ENCODE measurements at regions not wholly inside any gene's neighbourhood (a gene's known extent, or its start where the extent isn't known, plus 50 kb on each side); places are given as distances from the start of the nearest gene placed in this dataset.
"Not testable (repeated sequence)": the region's sequence is repeated elsewhere in the genome, so short reads cannot be mapped to it uniquely, and the experiment has no call there.

DNA sequence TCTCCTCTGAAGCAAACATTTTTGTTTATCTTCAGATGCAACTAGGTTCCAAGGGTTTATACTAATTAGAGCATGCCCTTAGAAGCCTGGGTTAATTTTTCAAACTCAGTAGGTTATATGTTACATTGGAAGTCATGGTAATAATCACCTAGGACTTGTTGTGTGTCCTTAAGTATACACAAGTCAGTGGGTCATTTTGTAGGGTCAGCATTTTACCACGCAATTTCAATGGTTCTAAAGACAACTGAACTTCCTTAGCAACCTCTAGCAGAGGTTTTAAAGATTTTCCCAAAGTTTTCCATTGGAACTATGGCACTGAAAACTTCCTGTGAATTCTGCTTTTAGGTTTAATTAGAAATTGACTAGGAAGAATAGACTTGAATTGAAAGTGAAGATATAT lies 99.6 kb upstream of the NANOGP8 start:
- Mint-ChIP-seq H3K9me3 (no peaks in the 10 kb centered on the region), H3K27me3 (no peaks in the 10 kb centered on the region), H3K36me3 (ENCODE audit: low read depth) (no peaks in the 10 kb centered on the region), H3K4me3 (no peak overlapping the region), H3K4me1 (ENCODE audit: low read depth) (peaks cover 2% of the 10 kb centered on the region), H3K27ac (no peak overlapping the region)
- DNase-seq (no peak), ATAC-seq (no peak)
- TF ChIP-seq, protein P1, sequence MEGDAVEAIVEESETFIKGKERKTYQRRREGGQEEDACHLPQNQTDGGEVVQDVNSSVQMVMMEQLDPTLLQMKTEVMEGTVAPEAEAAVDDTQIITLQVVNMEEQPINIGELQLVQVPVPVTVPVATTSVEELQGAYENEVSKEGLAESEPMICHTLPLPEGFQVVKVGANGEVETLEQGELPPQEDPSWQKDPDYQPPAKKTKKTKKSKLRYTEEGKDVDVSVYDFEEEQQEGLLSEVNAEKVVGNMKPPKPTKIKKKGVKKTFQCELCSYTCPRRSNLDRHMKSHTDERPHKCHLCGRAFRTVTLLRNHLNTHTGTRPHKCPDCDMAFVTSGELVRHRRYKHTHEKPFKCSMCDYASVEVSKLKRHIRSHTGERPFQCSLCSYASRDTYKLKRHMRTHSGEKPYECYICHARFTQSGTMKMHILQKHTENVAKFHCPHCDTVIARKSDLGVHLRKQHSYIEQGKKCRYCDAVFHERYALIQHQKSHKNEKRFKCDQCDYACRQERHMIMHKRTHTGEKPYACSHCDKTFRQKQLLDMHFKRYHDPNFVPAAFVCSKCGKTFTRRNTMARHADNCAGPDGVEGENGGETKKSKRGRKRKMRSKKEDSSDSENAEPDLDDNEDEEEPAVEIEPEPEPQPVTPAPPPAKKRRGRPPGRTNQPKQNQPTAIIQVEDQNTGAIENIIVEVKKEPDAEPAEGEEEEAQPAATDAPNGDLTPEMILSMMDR (IDR thresholded peaks at IDR 0.05) = no peak
- ChIA-PET POLR2A (no interaction called here), CTCF (interaction anchor here (0.7 kb wide), 1 partner anchor 437 kb away, joined by 3 read pairs; no protein-coding TSS in a partner anchor)
- intact Hi-C loops (cut with micrococcal nuclease) = no loop called here

DNA sequence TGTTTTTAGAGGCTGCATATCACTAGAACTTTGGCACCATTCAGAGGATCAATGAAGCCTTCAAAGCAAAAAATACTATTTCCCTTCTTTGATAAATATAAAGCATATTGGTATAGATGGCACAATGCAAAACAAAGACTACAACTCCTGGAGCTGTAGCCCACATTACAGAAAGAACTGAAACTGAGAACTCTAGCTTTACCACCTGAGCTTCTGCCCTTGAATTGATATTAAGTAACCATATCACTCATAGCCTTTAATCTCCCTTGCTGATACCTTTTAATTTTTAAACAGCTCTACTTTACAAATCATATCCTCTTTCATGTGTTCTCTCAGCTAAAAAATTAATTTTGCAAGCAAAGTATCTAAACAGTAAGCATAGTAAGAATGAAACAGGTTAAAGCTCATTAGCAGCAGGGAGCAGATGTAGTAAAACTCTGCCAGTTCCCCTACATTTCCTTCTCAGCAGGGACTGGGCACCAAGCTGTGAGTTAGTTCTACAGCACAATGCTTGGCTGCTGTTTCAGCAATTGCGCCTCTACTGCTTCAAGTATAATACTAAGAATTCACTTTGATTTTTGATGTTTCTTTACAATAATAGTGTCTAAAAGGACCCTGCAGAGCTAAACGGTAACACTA lies 97.9 kb upstream of the NANOGP8 start:
- CTCF ChIA-PET = interaction anchor here (0.8 kb wide), 1 partner anchor 19 kb away, joined by 3 read pairs; no protein-coding TSS in a partner anchor

DNA sequence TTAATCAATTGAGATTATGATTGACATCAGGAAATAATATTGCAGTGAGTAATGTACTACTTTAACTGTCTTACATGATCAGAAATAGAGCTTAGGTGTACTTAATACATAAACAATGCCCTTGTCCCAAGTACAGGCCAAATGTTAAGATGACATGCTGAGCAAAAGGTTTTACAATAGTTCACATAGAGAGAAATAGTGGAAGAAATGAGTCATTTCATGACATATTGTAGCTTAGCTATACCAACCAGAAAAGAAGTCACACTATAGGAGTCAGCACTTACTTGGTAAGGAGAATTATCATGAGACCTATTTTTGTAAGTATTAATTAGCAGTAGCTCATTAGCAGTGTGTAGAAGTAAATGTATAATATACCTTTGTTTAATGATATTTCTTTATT lies 96.4 kb upstream of the NANOGP8 start:
- ChIA-PET CTCF (no interaction called here), POLR2A (interaction anchor here (1.4 kb wide), 1 partner anchor 9 kb away, joined by 3 read pairs; no protein-coding TSS in a partner anchor)
- Mint-ChIP-seq H3K36me3 (ENCODE audit: low read depth) (no peaks in the 10 kb centered on the region), H3K27me3 (no peaks in the 10 kb centered on the region), H3K4me3 (no peak overlapping the region), H3K9me3 (no peaks in the 10 kb centered on the region), H3K4me1 (ENCODE audit: low read depth) (peaks cover 2% of the 10 kb centered on the region), H3K27ac (no peak overlapping the region)
- DNase-seq (no peak), ATAC-seq (peak; percentile 56)
- intact Hi-C loops (cut with micrococcal nuclease) = no loop called here
- TF ChIP-seq, protein P1 (IDR thresholded peaks at IDR 0.05) = no peak

More for the DNA sequence above, 97.9 kb upstream of the NANOGP8 start:
- Mint-ChIP-seq H3K27ac (no peak overlapping the region), H3K4me1 (ENCODE audit: low read depth) (peaks cover 2% of the 10 kb centered on the region), H3K27me3 (no peaks in the 10 kb centered on the region), H3K4me3 (no peak overlapping the region), H3K36me3 (ENCODE audit: low read depth) (no peaks in the 10 kb centered on the region), H3K9me3 (no peaks in the 10 kb centered on the region)
- intact Hi-C loops (cut with micrococcal nuclease) = no loop called here
- DNase-seq (no peak), ATAC-seq (peak; percentile 45)
- TF ChIP-seq, protein P1 (IDR thresholded peaks at IDR 0.05) = no peak
- POLR2A ChIA-PET = no interaction called here

DNA sequence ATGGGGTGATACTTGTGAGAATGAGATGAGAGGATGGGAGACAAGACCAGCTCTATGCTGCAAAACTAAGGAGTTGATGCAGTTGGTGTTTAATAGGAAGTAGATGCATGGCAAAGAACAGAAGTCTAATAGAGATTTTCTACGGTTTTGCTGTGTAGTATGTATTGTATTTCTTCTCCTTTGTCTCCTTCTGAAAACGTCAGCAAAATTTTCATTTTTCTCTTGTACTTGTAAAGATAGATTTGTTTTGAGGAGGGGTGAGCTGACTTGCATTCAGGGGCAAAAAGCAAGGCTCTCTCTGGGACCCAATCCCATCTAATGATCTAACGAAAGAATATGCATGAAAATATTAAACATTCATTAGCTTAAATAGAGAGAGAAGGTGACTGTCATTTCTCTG lies 94.6 kb upstream of the NANOGP8 start:
- no peak for DNase-seq
- intact Hi-C loops (cut with micrococcal nuclease) = no loop called here
- Mint-ChIP-seq H3K4me1 (ENCODE audit: low read depth) (peaks cover 2% of the 10 kb centered on the region), H3K36me3 (ENCODE audit: low read depth) (no peaks in the 10 kb centered on the region), H3K27ac (no peak overlapping the region), H3K9me3 (no peaks in the 10 kb centered on the region), H3K4me3 (no peak overlapping the region), H3K27me3 (no peaks in the 10 kb centered on the region)
- TF ChIP-seq, protein P1 (IDR thresholded peaks at IDR 0.05) = no peak
- CTCF ChIA-PET = no interaction called here
- POLR2A ChIA-PET = no interaction called here
- no peak for ATAC-seq

DNA sequence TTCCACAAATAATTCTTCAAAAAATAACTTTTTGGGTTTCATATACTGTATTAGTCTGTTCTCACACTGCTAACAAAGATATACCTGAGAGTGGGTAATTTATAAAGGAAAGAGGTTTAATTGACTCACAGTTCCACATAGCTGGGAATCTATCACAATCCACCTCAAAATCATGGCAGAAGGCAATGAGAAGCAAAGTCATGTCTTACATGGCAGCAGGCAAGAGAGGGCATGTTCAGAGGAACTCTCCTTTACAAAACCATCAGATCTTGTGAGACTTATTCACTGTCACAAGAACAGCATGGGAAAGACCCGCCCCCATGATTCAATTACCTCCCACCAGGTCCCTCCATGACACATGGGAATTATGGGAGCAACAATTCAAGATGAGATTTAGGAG lies 93.1 kb upstream of the NANOGP8 start:
- H3K27ac Mint-ChIP-seq; DNase-seq; ATAC-seq; intact Hi-C loops (cut with micrococcal nuclease); POLR2A ChIA-PET; CTCF ChIA-PET; H3K9me3 Mint-ChIP-seq; H3K36me3 Mint-ChIP-seq (ENCODE audit: low read depth); H3K4me1 Mint-ChIP-seq (ENCODE audit: low read depth); H3K27me3 Mint-ChIP-seq; H3K4me3 Mint-ChIP-seq: not testable (repeated sequence)

All from activated CD8-positive, alpha-beta T cell treated with anti-CD3 and anti-CD28 coated beads for 36 hours (primary cell).